Right cardiac atrium (tissue), 5 donors: ENCODE measurements at regions not wholly inside any gene's neighbourhood (a gene's known extent, or its start where the extent isn't known, plus 50 kb on each side); places are given as distances from the start of the nearest gene placed in this dataset.

Experiments
- ATAC-seq, 2 donors: fragments of 200-7000 bp; cut with Tn5 transposase; one replicate each; pipeline versions ENCODE4 v1.8.0 to v1.9.1; 2020; ENCODE audit warnings: moderate library complexity in 2 of 2, mild to moderate bottlenecking in 1 of 2
- DNase-seq, 3 donors: peaks; one replicate each; pipeline ENCODE4 v3.0.0-alpha.2; 2020
- H3K27ac ChIP-seq: one replicate; pipeline ENCODE4 v1.5.1; 2013; ENCODE audit warnings: mild to moderate bottlenecking, low read length, control low read depth, moderate library complexity
- H3K27me3 ChIP-seq: one replicate; pipeline ENCODE4 v1.6.1; 2013; ENCODE audit not compliant: control insufficient read depth, insufficient read depth
- H3K4me1 ChIP-seq: one replicate; pipeline ENCODE4 v1.6.1; 2013; ENCODE audit warnings: low read length; ENCODE audit not compliant: control insufficient read depth, insufficient read depth
- H3K4me3 ChIP-seq: one replicate; pipeline ENCODE4 v1.5.1; 2013; ENCODE audit warnings: low read length, control low read depth
- H3K9me3 ChIP-seq: one replicate; pipeline ENCODE4 v1.6.1; 2013; ENCODE audit warnings: low read length; ENCODE audit not compliant: control insufficient read depth
- WGBS: extraction: QIAGEN DNeasy Blood & Tissue Kit; methylation state at CpG from one replicate; pipeline ENCODE4 v1.1.7; 2013; 5-methylcytosine and 5-hydroxymethylcytosine counted together
- intact Hi-C, 4 donors: fragments of 100-400 bp; cut with DNase I; formaldehyde crosslinking; loops; one replicate each; pipeline versions ENCODE4 v1.11.0 to v1.14.0; 2022 to 2023
- donor health status: healthy with polysubstance abuse.
- donor health status: DM: no; HTN: yes; CAD: no.
- donor health status: DM: no; HTN: no; CAD: no.
- donor health status: DM: no; HTN: yes; CAD: no; lungs with severe emphysema.
- donor health status: DM: yes; HTN: yes; CAD: no.

DNA sequence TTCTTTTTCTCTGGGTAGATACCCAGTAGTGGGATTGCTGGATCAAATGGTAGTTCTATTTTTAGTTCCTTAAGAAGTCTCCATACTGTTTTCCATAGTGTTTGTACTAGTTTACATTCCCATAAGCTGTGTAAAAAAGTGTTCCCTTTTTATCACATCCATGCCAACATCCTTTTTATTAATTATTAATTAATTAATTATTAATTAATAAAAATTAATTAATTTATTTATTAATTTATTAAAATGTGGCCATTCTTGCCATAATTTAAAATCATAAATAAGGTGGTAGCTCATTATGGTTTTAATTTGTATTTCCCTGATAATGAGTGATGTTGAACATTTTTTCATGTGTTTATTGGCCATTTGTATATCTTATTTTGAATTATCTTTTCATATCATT is 173.9 kb upstream of the FOXN2 start:
- DNase-seq: no peak
- H3K27me3 ChIP-seq: no peaks in the 10 kb centered on the region
- H3K4me1 ChIP-seq: peaks cover 1% of the 10 kb centered on the region
- H3K9me3 ChIP-seq: no peaks in the 10 kb centered on the region
- ATAC-seq: no peak
- no peak overlapping the region for H3K4me3 ChIP-seq
- no peak overlapping the region for H3K27ac ChIP-seq
- intact Hi-C loops: no loop called here

DNA sequence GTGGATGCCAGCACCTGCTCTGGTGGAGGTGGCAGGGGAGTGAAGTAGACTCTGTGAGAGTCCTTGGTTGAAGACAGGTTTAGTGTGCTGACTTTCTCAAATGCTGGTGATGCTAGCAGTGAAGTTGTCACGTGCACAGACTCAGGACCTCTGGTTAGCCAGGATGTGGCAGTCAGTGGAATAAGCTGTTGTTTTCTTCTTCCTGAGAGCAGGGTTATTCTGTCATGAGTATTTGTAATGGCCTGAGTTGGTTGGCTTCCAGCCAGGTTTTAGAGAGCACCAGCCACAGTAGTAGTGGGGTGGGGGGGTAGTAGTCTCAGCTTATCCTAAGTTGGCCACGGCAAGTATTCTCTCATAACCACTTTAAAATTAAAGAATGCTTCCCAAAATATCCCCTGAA is 169.7 kb upstream of the FOXN2 start:
- ATAC-seq (no peak), DNase-seq (no peak)
- 40% methylated on average over 2 of the region's 2 CpGs for WGBS
- intact Hi-C loops: no loop called here
- peaks cover 1% of the 10 kb centered on the region for H3K4me1 ChIP-seq
- no peaks in the 10 kb centered on the region for H3K9me3 ChIP-seq
- no peak overlapping the region for H3K4me3 ChIP-seq
- H3K27ac ChIP-seq: no peak overlapping the region
- no peaks in the 10 kb centered on the region for H3K27me3 ChIP-seq

DNA sequence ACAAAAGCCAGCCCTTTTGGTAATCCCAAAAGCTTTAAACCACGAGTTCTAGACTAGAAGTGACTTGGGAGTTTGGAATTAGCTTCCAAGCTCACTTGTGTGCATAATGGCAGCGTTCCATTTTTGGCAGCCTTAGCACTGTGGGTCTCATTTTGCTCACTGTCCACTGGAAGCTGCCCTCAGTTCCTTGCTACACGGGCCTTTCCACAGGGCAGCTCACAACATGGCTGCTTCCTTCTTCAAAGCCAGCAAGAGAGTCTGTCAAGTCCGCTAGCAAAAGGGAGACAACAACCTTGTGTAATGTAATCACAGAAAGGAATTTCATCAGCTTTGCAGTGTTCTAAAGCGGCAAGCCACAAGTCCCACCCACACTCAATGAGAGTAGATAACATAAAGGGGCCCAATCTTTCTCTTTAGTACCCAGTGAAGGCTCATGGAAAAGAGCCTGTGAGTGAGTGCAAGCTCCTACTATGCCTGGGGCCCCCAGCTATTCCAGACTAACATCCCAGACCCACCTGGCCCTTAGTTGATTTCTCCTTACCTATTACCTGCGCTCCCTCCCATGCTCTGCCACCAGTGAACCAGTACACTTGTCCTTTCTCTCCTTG is 168.5 kb upstream of the FOXN2 start:
- Histone ChIP-seq H3K27ac (no peak overlapping the region), H3K9me3 (no peaks in the 10 kb centered on the region), H3K4me1 (peaks cover 1% of the 10 kb centered on the region), H3K27me3 (no peaks in the 10 kb centered on the region), H3K4me3 (no peak overlapping the region)
- DNase-seq: no peak
- no peak for ATAC-seq
- 62% methylated on average over 6 of the region's 6 CpGs for WGBS
- intact Hi-C loops: no loop called here

DNA sequence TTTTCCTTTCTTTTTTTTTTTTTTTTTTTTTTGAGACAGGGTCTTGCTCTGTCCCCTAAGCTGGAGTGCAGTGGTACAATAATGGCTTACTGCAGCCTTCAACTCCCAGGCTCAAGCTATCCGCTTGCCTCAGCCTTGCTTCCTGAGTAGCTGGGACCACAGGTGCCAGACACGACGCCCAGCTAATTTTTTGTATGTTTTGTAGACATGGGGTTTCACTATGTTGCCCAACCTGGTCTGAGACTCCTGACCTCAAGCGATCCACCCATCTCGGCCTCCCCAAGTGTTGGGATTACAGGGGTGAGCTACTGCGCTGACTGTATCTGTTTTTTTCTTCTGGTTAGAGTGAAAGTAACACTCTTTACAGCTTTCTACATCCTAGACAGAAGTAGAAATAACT is 167.9 kb upstream of the FOXN2 start:
- no peak for DNase-seq
- Histone ChIP-seq H3K9me3 (no peaks in the 10 kb centered on the region), H3K4me3 (no peak overlapping the region), H3K27me3 (no peaks in the 10 kb centered on the region), H3K27ac (no peak overlapping the region), H3K4me1 (peaks cover 1% of the 10 kb centered on the region)
- no peak for ATAC-seq
- WGBS: 93% methylated on average over 6 of the region's 6 CpGs
- intact Hi-C loops: no loop called here

DNA sequence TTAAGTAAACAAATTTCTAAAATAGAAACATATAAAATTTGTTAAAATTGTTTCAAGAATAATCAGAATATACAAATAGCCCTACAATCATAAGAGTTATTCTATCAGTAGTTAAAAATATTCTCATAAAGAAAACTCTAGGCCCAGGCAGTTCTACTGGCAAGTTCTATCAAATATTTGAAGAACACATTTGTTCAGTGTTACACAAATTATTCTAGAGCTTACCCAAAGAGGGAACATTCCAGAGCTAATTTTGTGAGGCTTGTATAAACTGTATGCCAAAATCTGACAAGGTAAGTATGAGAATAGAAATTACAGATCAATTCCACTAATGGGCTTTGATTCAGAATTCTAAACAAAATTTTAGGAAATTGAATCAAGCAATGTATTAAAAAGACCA is 166.8 kb upstream of the FOXN2 start:
- Histone ChIP-seq H3K4me1 (peaks cover 1% of the 10 kb centered on the region), H3K4me3 (no peak overlapping the region), H3K27me3 (no peaks in the 10 kb centered on the region), H3K27ac (no peak overlapping the region), H3K9me3 (no peaks in the 10 kb centered on the region)
- intact Hi-C loops: no loop called here
- ATAC-seq (no peak), DNase-seq (no peak)

DNA sequence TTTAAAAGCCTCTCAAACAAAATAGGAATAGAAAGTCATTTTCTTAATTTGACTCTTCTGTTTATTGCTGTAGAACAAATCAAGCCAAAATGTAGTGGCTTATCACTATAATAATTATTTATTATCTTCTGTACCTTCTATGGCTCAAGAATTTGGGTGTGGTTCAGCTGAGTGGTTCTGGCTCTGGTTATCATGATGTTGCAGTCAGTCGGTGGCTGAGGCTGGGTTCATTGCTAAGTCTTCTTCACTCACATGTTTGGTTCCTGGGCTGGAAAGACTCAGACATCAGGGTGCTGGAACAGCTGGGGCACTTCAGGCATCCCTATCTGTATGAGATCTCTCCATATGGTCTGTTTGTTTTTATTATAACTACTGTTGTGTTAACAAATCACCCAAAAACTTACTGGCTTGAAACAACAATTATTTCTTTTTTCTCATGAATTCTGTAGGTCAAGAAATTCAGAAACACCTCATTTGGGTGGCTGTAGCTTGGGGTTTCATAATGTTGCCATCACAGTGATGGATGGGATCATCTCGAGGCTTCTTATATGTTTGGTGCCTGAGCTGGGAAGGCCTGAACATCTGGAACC is 165.5 kb upstream of the FOXN2 start:
- DNase-seq (no peak), ATAC-seq (no peak)
- Histone ChIP-seq H3K27ac (no peak overlapping the region), H3K4me3 (no peak overlapping the region), H3K9me3 (no peaks in the 10 kb centered on the region), H3K27me3 (no peaks in the 10 kb centered on the region), H3K4me1 (peaks cover 1% of the 10 kb centered on the region)
- intact Hi-C loops: no loop called here
- WGBS: 63% methylated on average over 2 of the region's 2 CpGs

DNA sequence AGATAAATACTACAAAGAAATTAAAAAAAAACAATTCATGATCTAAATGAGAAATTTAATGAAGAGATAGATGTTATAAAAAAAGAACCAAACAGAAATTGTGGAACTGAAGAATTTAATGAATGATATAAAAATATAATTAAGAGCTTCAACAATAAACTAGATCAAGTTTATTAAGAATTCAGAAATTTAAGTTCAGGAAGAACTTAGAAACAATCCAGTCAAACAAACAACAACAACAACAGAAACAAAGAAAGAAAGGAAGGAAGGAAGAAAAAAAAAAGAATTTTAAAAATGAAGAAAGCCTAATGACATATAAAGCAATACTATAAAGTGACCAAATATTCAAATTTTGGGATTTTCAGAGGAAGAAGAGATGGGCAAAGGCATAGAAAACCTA is 157.3 kb upstream of the FOXN2 start:
- Histone ChIP-seq H3K9me3 (no peaks in the 10 kb centered on the region), H3K27ac (no peak overlapping the region), H3K4me3 (no peak overlapping the region), H3K27me3 (no peaks in the 10 kb centered on the region), H3K4me1 (no peaks in the 10 kb centered on the region)
- DNase-seq (no peak), ATAC-seq (no peak)
- intact Hi-C loops: no loop called here

DNA sequence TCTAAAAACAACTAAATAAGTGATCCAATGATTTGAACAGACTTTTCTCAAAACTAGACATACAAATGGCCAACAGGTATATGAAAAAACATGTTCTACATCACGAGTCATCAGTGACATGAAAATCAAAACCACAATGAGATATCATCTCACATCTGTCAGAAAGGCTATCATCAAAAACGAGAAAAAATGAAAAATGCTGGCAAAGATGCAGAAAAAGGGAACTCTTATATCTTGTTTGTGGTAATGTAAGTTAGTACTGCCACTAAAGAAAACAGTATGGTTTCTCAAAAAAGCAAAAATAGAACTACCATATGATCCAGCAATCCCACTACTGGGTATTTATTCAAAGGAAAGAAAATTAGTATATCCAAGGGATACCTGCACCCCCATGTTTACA is 152.9 kb upstream of the FOXN2 start:
- no peak for DNase-seq
- Histone ChIP-seq H3K27ac (no peak overlapping the region), H3K4me1 (no peaks in the 10 kb centered on the region), H3K4me3 (no peak overlapping the region), H3K9me3 (no peaks in the 10 kb centered on the region), H3K27me3 (no peaks in the 10 kb centered on the region)
- intact Hi-C loops: no loop called here
- ATAC-seq: no peak
- 60% methylated on average over 2 of the region's 2 CpGs for WGBS

DNA sequence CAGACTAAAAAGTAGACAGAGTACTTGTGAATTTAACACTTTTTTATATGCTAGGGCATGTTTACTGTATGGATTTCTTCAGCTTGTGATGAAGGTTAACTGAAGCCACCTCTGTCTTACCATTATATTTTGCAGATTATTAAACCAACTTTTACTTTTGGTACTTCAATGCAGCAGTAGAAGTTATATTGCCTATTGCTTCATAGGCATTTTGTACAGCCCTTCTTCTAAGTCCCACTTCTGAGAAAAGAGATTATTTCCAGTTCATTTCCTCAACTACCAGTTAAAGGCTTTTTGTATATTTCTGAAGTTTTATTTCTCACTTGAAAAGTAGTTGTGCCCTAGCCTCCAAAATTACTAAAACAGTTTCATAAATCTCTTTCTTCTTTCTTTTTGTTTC is 151.7 kb upstream of the FOXN2 start:
- ATAC-seq: no peak
- Histone ChIP-seq H3K27ac (no peak overlapping the region), H3K4me3 (no peak overlapping the region), H3K4me1 (no peaks in the 10 kb centered on the region), H3K9me3 (no peaks in the 10 kb centered on the region), H3K27me3 (no peaks in the 10 kb centered on the region)
- DNase-seq: no peak
- intact Hi-C loops: no loop called here

DNA sequence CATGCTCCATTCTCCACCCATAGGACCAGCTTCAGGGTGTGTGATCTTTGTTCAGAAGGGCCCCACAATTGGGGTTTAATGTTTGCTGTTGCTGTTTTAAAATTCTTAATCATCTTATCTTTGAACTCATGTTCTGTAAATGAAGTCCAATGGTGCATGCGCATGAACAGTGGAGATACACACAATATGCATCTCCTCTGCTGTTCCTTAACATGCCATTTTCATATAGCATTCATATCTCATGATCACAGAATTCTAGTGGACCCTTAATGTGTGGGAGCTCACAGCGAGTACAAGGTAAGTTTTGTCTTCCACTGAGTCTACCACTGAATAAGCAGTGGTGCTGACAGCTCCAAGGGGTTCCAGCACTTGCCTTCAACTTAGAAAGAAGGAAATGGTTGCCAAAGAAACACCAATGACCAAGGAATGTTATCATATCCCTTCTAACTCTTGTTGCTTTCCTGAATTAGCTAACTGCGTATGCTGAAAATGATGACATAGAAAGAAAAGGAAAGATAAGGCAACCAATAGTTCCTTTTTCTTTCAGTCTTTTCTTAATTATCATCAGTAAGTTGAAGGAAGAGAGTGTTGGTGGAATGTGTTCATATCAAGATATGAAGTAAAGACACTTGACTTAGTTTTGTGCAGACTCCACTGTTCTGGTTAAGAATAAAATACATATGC is 149.3 kb upstream of the FOXN2 start:
- WGBS: 58% methylated on average over 3 of the region's 3 CpGs
- H3K4me3 ChIP-seq: no peak overlapping the region
- H3K27me3 ChIP-seq: no peaks in the 10 kb centered on the region
- ATAC-seq (no peak), DNase-seq (no peak)
- intact Hi-C loops: no loop called here
- H3K4me1 ChIP-seq: no peaks in the 10 kb centered on the region
- H3K9me3 ChIP-seq: no peaks in the 10 kb centered on the region
- no peak overlapping the region for H3K27ac ChIP-seq

DNA sequence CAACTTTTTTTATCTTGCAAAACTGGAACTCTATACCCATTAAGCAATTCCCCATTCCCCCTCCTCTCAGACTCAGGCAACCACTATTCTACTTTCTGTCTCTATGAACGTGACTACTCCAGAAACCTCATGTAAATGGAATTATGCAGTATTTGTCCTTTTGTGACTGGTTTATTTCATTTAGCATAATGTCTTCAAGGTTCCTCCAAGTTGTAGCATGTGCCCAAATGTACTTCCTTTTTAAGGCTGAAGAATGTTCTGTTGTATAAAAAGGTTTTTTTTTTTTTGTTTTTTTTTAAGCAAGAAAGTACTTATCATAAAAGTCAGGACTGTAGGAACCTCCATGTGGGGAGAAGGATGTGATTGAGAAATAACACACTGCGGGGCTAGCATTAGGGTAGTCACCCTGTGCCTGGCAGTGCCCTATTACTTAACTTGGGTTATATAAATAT is 145.3 kb upstream of the FOXN2 start:
- no peaks in the 10 kb centered on the region for H3K9me3 ChIP-seq

DNA sequence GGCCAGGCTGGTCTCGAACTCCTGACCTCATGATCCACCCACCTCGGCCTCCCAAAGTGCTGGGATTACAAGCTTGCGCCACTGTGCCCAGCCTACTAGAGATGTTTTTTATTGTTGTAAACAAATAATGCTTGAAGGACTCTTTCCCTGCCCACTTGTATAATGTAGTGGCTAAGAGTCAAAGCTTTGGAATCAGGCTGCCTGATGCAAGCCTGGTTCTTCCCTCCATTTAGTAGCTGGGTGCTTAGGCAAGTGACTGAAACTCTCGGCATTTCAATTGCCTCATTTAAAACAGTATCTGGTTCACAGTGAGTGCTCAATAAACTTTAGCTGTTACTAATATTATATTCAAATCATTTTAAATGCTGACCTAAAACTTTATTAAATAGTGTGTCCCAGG is 144.2 kb upstream of the FOXN2 start:
- intact Hi-C loops: no loop called here
- DNase-seq (no peak), ATAC-seq (no peak)
- Histone ChIP-seq H3K27me3 (no peaks in the 10 kb centered on the region), H3K27ac (no peak overlapping the region), H3K4me3 (no peak overlapping the region), H3K9me3 (no peaks in the 10 kb centered on the region), H3K4me1 (no peaks in the 10 kb centered on the region)
- 93% methylated on average over 4 of the region's 4 CpGs for WGBS

More for the DNA sequence above, 145.3 kb upstream of the FOXN2 start:
- H3K27me3 ChIP-seq: no peaks in the 10 kb centered on the region
- 64% methylated on average over 2 of the region's 2 CpGs for WGBS
- no peak overlapping the region for H3K4me3 ChIP-seq
- intact Hi-C loops: no loop called here
- H3K27ac ChIP-seq: no peak overlapping the region
- no peaks in the 10 kb centered on the region for H3K4me1 ChIP-seq
- DNase-seq (no peak), ATAC-seq (peak in 1 of 2 donors; percentile 52)
